ENCODE measurements at regions not wholly inside any gene's neighbourhood (a gene's known extent, or its start where the extent isn't known, plus 50 kb on each side); places are given as distances from the start of the nearest gene placed in this dataset.

DNA sequence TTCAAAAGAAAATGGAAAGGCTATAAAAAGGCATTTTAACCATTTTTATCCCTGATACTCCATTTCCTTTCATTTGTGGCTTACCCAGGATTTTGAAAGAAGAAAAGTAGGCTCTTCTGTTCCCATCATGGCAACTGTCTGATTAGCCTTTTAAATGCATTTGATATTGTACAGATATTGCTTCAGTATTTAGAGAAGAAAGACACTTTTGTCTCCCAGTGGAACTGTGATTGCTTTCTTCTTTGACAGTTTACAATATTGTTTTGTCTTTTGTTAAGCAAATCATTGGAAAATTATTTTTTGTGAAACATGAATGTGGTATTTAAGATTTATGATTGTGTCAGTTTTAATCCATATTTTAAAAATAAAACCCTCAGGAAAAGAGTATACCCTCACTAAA lies 297.4 kb upstream of the TACR3 start:
- TF ChIP-seq SIN3A (IDR thresholded peaks at IDR 0.05; ENCODE audit: borderline replicate concordance in 2 of 2, control insufficient read depth in 1 of 2, low read depth in 2 of 2, low read length in 2 of 2) (no peak), ZNF395 (CRISPR knock-in tag; IDR thresholded peaks at IDR 0.05) (no peak), ZNF143 (CRISPR knock-in tag; IDR thresholded peaks at IDR 0.05) (no peak), MAX (CRISPR knock-in tag; IDR thresholded peaks at IDR 0.05) (no peak), POLR2G (IDR thresholded peaks at IDR 0.05; ENCODE audit: low read depth, low read length) (no peak), RB1 (IDR thresholded peaks at IDR 0.05; ENCODE audit: low read depth) (no peak), KDM5B (IDR thresholded peaks at IDR 0.05; ENCODE audit: insufficient replicate concordance, low read depth, low read length) (no peak)
